ENCODE measurements at regions not wholly inside any gene's neighbourhood (a gene's known extent, or its start where the extent isn't known, plus 50 kb on each side); places are given as distances from the start of the nearest gene placed in this dataset.
"Not testable (repeated sequence)": the region's sequence is repeated elsewhere in the genome, so short reads cannot be mapped to it uniquely, and the experiment has no call there.

GRCh38 chr5:138677782-138678181 lies 75.4 kb upstream of the CTNNA1 start:
- no peak for TF ChIP-seq CTCF (IDR thresholded peaks at IDR 0.05)
- no peak for ATAC-seq (ENCODE audit: low FRiP score)
- no peak for DNase-seq (ENCODE audit: low spot score)

- ATAC-seq (ENCODE audit: low FRiP score) (no peak), DNase-seq (ENCODE audit: low spot score) (no peak)
Measured at GRCh38 chr5:138676556-138677193, 76.5 kb upstream of the CTNNA1 start.

DNA sequence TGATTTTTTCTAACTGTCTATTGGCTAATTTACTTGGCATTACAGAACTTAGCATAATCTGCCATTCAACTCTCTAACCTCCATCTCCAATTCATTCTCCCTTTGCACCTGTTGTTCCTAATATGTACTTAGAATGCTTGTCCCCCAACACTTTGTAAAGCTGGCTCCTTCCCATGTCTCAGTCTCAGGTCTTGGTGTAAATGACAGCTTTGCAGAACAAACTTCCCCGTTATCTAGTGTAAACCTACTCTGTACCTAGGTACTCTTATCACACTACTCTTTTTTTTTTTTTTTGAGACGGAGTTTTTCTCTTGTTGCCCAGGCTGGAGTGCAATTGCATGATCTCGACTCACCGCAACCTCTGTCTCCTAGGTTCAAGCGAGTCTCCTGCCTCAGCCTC lies 77.2 kb upstream of the CTNNA1 start:
- TF ChIP-seq CTCF (IDR thresholded peaks at IDR 0.05): no peak
- no peak for DNase-seq (ENCODE audit: low spot score)
- no peak for ATAC-seq (ENCODE audit: low FRiP score)

More at GRCh38 chr5:138676556-138677193, 76.5 kb upstream of the CTNNA1 start:
- TF ChIP-seq CTCF (IDR thresholded peaks at IDR 0.05): no peak

GRCh38 chr5:138668451-138669380 lies 84.5 kb upstream of the CTNNA1 start:
- ATAC-seq (ENCODE audit: low FRiP score) (no peak), DNase-seq (ENCODE audit: low spot score) (no peak)
- no peak for TF ChIP-seq CTCF (IDR thresholded peaks at IDR 0.05)

- DNase-seq (ENCODE audit: low spot score); ATAC-seq (ENCODE audit: low FRiP score): not testable (repeated sequence)
Measured at GRCh38 chr5:138667782-138668331, 85.4 kb upstream of the CTNNA1 start.

DNA sequence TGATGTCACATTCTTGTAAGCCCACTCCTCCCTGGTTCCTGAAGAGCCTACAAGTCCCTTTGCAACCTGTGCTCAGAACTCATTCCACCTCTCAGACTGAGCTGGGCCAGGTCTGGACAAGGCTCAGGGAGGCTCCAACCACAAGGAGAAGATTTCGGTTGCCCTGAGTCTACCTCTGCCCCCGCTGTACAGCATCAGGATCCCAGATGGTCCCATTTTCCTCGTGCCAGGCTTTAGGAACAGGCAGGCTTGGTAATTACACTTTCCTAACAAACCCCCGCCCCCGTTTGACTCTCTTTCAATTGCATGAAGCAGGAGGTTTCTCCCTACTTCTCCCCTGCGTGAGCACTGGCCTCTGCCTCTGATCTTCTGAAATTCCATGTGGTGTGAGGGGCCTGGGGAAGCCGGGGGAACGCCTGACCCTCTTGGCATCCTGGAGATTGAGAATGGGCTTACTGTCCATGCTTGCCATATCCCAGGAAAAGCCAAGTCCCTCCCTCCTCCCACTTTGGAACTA lies 86.9 kb upstream of the CTNNA1 start:
- DNase-seq (ENCODE audit: low spot score) (no peak), ATAC-seq (ENCODE audit: low FRiP score) (no peak)
- TF ChIP-seq CTCF (IDR thresholded peaks at IDR 0.05): no peak

GRCh38 chr5:138665261-138665660 lies 88.0 kb upstream of the CTNNA1 start:
- ATAC-seq (ENCODE audit: low FRiP score) (no peak), DNase-seq (ENCODE audit: low spot score) (no peak)
- TF ChIP-seq CTCF (IDR thresholded peaks at IDR 0.05): no peak

Measured in omental fat pad (tissue), 3 donors.